ENCODE measurements at regions not wholly inside any gene's neighbourhood (a gene's known extent, or its start where the extent isn't known, plus 50 kb on each side); places are given as distances from the start of the nearest gene placed in this dataset.

DNA sequence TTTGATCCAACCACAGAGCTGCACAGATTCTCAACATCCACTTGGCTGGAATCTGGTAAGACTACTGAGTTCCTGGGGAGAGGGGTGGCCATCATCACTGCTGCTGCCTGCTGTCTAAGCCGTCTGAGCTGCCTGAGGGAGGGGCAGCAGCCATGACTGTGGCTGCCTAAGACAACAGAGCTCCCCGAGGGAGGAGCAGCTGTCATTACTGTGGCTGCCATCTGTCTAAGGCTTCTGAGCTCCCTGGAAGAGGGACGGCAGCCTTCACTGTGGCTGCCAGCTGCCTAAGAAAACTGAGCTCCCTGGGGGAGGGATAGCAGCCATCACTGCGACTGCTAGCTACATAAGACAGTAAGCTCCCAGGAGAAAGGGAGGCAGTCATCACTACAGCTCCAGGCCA lies 584.4 kb downstream of the NR4A2 start:
- Histone ChIP-seq H3K79me1 (ENCODE audit: low read depth, low read length) (no peaks in the 10 kb centered on the region), H2BK120ac (ENCODE audit: low read depth, low read length) (no peak overlapping the region), H2AFZ (ENCODE audit: low read length) (peak overlapping the region; percentile 40), H3K9ac (ENCODE audit: low read depth, low read length, poor library complexity) (no peak overlapping the region), H3K9me3 (replicated peaks in 1 of 2; ENCODE audit: control insufficient read depth in 2 of 2, insufficient read depth in 1 of 2, low read depth in 1 of 2, low read length in 2 of 2) (no peaks in the 10 kb centered on the region), H3K27ac (replicated peaks; ENCODE audit: low read length) (no peak overlapping the region), H2BK12ac (ENCODE audit: low read length) (no peak overlapping the region), H3K4me3 (ENCODE audit: low read length in 2 of 2) (no peak overlapping the region), H3K27me3 (ENCODE audit: control insufficient read depth in 3 of 3, insufficient read depth in 3 of 3, low read depth in 1 of 3, low read length in 3 of 3) (no peaks in the 10 kb centered on the region), H3K4me1 (ENCODE audit: control insufficient read depth in 2 of 2, insufficient read depth in 1 of 2, low read depth in 1 of 2, low read length in 2 of 2) (no peaks in the 10 kb centered on the region), H3K18ac (ENCODE audit: low read length) (peak overlapping the region; percentile 7), H4K91ac (ENCODE audit: low read depth, low read length, poor library complexity) (no peak overlapping the region), H3K23ac (ENCODE audit: low read depth, low read length, poor library complexity) (no peak overlapping the region), H3K4ac (ENCODE audit: low read length) (no peak overlapping the region), H2BK5ac (ENCODE audit: low read length) (peak overlapping the region; percentile 32), H3K14ac (ENCODE audit: low read length) (no peak overlapping the region), H2AK5ac (ENCODE audit: low read depth, low read length) (no peak overlapping the region), H3K4me2 (ENCODE audit: insufficient read depth, low read length, poor library complexity, severe bottlenecking) (no peak overlapping the region), H2BK15ac (ENCODE audit: low read length) (no peak overlapping the region), H3K36me3 (replicated peaks in 1 of 2; ENCODE audit: control insufficient read depth in 2 of 2, insufficient read depth in 2 of 2, low read length in 2 of 2) (no peaks in the 10 kb centered on the region), H4K8ac (ENCODE audit: low read depth, low read length) (no peak overlapping the region)
- no CpG with 5 or more reads among the region's 4 CpGs for WGBS, 2 donors (ENCODE audit: extremely low coverage in 2 of 2, insufficient read length in 2 of 2, insufficient replicate concordance in 1 of 2)
- no peak for DNase-seq (ENCODE audit: low spot score)

DNA sequence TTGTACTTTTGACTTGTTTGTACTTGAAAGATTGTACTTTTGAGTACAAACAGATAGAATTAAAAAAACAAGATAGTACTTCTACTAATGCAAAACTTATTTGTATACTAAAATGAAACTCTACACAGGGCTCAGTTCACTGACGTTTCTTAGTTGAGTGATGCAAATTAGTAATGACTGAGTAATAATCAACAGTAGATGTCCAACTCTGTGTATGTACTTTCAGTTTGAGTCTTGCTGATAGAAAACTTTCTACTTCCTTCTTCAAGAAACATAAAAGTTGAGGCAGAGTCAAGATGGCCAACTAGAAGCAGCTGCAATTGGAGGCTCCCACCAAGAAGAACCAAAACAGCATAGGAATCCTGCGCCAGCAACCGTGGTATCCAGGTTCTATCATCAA lies 585.0 kb downstream of the NR4A2 start:
- no CpG with 5 or more reads among the region's 3 CpGs for WGBS, 2 donors (ENCODE audit: extremely low coverage in 2 of 2, insufficient read length in 2 of 2, insufficient replicate concordance in 1 of 2)
- H3K14ac ChIP-seq (ENCODE audit: low read length): no peak overlapping the region
- no peak overlapping the region for H3K23ac ChIP-seq (ENCODE audit: low read depth, low read length, poor library complexity)
- H3K27ac ChIP-seq (replicated peaks; ENCODE audit: low read length): no peak overlapping the region
- no peak overlapping the region for H3K4me2 ChIP-seq (ENCODE audit: insufficient read depth, low read length, poor library complexity, severe bottlenecking)
- no peak overlapping the region for H3K18ac ChIP-seq (ENCODE audit: low read length)
- no peaks in the 10 kb centered on the region for H3K79me1 ChIP-seq (ENCODE audit: low read depth, low read length)
- H2BK12ac ChIP-seq (ENCODE audit: low read length): no peak overlapping the region
- no peak overlapping the region for H2BK5ac ChIP-seq (ENCODE audit: low read length)
- H2BK15ac ChIP-seq (ENCODE audit: low read length): no peak overlapping the region
- no peak overlapping the region for H2BK120ac ChIP-seq (ENCODE audit: low read depth, low read length)
- H4K8ac ChIP-seq (ENCODE audit: low read depth, low read length): no peak overlapping the region
- no peaks in the 10 kb centered on the region for H3K4me1 ChIP-seq (ENCODE audit: control insufficient read depth in 2 of 2, insufficient read depth in 1 of 2, low read depth in 1 of 2, low read length in 2 of 2)
- no peaks in the 10 kb centered on the region for H3K36me3 ChIP-seq (replicated peaks in 1 of 2; ENCODE audit: control insufficient read depth in 2 of 2, insufficient read depth in 2 of 2, low read length in 2 of 2)
- H4K91ac ChIP-seq (ENCODE audit: low read depth, low read length, poor library complexity): no peak overlapping the region
- no peak overlapping the region for H2AFZ ChIP-seq (ENCODE audit: low read length)
- no peak overlapping the region for H3K9ac ChIP-seq (ENCODE audit: low read depth, low read length, poor library complexity)
- no peaks in the 10 kb centered on the region for H3K9me3 ChIP-seq (replicated peaks in 1 of 2; ENCODE audit: control insufficient read depth in 2 of 2, insufficient read depth in 1 of 2, low read depth in 1 of 2, low read length in 2 of 2)
- no peak overlapping the region for H3K4me3 ChIP-seq (ENCODE audit: low read length in 2 of 2)
- H3K4ac ChIP-seq (ENCODE audit: low read length): no peak overlapping the region
- no peak overlapping the region for H2AK5ac ChIP-seq (ENCODE audit: low read depth, low read length)
- H3K27me3 ChIP-seq (ENCODE audit: control insufficient read depth in 3 of 3, insufficient read depth in 3 of 3, low read depth in 1 of 3, low read length in 3 of 3): no peaks in the 10 kb centered on the region
- no peak for DNase-seq (ENCODE audit: low spot score)

DNA sequence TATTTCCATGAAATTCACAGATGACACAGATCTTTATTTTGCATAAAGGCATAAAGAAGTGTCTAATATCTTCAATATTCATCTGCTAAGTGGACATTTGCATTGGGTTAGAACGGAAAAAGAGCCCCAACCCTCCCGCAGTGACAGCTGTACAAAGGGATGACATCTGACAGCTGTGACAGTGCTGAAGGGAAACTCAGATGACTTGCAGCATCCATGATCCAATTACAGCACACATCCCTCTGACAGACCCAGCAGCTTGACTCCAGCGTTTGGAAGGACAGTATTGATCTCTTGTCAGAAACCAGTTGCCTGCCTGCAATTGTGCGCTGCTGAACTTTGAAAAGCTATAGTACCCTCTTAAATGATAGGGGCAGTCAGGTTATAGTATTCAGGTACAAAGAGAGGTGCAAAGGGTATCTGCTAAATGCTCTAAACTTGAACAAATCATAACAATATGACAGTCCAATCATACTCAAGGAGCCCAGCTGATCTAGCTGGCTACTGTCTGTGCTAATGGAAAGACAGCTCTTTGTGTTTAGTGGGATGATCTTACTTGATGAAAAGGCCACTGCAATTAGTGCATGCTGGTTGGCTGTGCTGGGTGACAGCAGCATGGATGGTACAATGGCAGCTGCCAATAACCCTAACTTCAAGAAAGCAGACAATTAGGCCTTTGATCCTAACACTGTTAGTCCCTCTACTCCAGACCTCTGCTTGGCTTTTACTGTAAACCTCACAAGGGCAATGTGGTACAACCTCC lies 599.2 kb downstream of the NR4A2 start:
- no CpG with 5 or more reads among the region's 4 CpGs for WGBS, 2 donors (ENCODE audit: extremely low coverage in 2 of 2, insufficient read length in 2 of 2, insufficient replicate concordance in 1 of 2)
- Histone ChIP-seq H2BK15ac (ENCODE audit: low read length) (no peak overlapping the region), H2BK12ac (ENCODE audit: low read length) (no peak overlapping the region), H3K18ac (ENCODE audit: low read length) (no peak overlapping the region), H4K91ac (ENCODE audit: low read depth, low read length, poor library complexity) (no peak overlapping the region), H3K79me1 (ENCODE audit: low read depth, low read length) (no peaks in the 10 kb centered on the region), H3K4me2 (ENCODE audit: insufficient read depth, low read length, poor library complexity, severe bottlenecking) (no peak overlapping the region), H3K9me3 (replicated peaks in 1 of 2; ENCODE audit: control insufficient read depth in 2 of 2, insufficient read depth in 1 of 2, low read depth in 1 of 2, low read length in 2 of 2) (no peaks in the 10 kb centered on the region), H4K8ac (ENCODE audit: low read depth, low read length) (no peak overlapping the region), H2AFZ (ENCODE audit: low read length) (no peak overlapping the region), H2AK5ac (ENCODE audit: low read depth, low read length) (no peak overlapping the region), H3K27me3 (ENCODE audit: control insufficient read depth in 3 of 3, insufficient read depth in 3 of 3, low read depth in 1 of 3, low read length in 3 of 3) (no peaks in the 10 kb centered on the region), H3K9ac (ENCODE audit: low read depth, low read length, poor library complexity) (no peak overlapping the region), H3K14ac (ENCODE audit: low read length) (no peak overlapping the region), H3K23ac (ENCODE audit: low read depth, low read length, poor library complexity) (no peak overlapping the region), H3K4ac (ENCODE audit: low read length) (no peak overlapping the region), H3K27ac (replicated peaks; ENCODE audit: low read length) (no peak overlapping the region), H3K4me1 (ENCODE audit: control insufficient read depth in 2 of 2, insufficient read depth in 1 of 2, low read depth in 1 of 2, low read length in 2 of 2) (peaks cover 4 to 5% of the 10 kb centered on the region in 2 donors), H2BK120ac (ENCODE audit: low read depth, low read length) (no peak overlapping the region), H2BK5ac (ENCODE audit: low read length) (no peak overlapping the region), H3K4me3 (ENCODE audit: low read length in 2 of 2) (no peak overlapping the region), H3K36me3 (replicated peaks in 1 of 2; ENCODE audit: control insufficient read depth in 2 of 2, insufficient read depth in 2 of 2, low read length in 2 of 2) (no peaks in the 10 kb centered on the region)
- DNase-seq (ENCODE audit: low spot score): no peak

DNA sequence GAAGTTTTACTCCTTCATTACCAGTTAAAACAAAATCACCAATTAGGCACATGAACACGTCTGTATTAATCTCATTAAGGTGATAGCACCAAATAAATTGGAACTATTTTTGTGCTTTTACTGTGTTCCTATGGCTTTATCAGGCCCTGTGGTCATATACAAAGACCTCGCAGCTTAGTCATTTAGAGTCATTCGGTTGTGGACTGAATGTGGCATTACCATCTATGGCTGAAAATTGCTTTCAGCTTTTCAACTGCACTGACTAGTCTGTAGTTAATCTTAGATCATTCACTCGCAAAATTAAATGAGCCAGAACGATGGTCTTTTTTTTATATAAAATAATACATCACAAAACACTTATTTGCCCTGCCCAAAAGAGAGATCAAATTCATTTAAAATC lies 601.7 kb downstream of the NR4A2 start:
- DNase-seq (ENCODE audit: low spot score): no peak
- H3K79me1 ChIP-seq (ENCODE audit: low read depth, low read length): no peaks in the 10 kb centered on the region
- H2BK12ac ChIP-seq (ENCODE audit: low read length): no peak overlapping the region
- no CpG with 5 or more reads among the region's 5 CpGs for WGBS, 2 donors (ENCODE audit: extremely low coverage in 2 of 2, insufficient read length in 2 of 2, insufficient replicate concordance in 1 of 2)
- no peak overlapping the region for H2BK5ac ChIP-seq (ENCODE audit: low read length)
- no peak overlapping the region for H2AK5ac ChIP-seq (ENCODE audit: low read depth, low read length)
- H3K27me3 ChIP-seq (ENCODE audit: control insufficient read depth in 3 of 3, insufficient read depth in 3 of 3, low read depth in 1 of 3, low read length in 3 of 3): no peaks in the 10 kb centered on the region
- no peak overlapping the region for H3K9ac ChIP-seq (ENCODE audit: low read depth, low read length, poor library complexity)
- no peak overlapping the region for H4K91ac ChIP-seq (ENCODE audit: low read depth, low read length, poor library complexity)
- H3K4me3 ChIP-seq (ENCODE audit: low read length in 2 of 2): no peak overlapping the region
- no peak overlapping the region for H3K4ac ChIP-seq (ENCODE audit: low read length)
- H2AFZ ChIP-seq (ENCODE audit: low read length): no peak overlapping the region
- no peak overlapping the region for H2BK15ac ChIP-seq (ENCODE audit: low read length)
- no peak overlapping the region for H3K18ac ChIP-seq (ENCODE audit: low read length)
- peaks cover 4 to 5% of the 10 kb centered on the region in 2 donors for H3K4me1 ChIP-seq (ENCODE audit: control insufficient read depth in 2 of 2, insufficient read depth in 1 of 2, low read depth in 1 of 2, low read length in 2 of 2)
- no peak overlapping the region for H3K14ac ChIP-seq (ENCODE audit: low read length)
- no peak overlapping the region for H3K27ac ChIP-seq (replicated peaks; ENCODE audit: low read length)
- no peak overlapping the region for H3K23ac ChIP-seq (ENCODE audit: low read depth, low read length, poor library complexity)
- no peak overlapping the region for H2BK120ac ChIP-seq (ENCODE audit: low read depth, low read length)
- H4K8ac ChIP-seq (ENCODE audit: low read depth, low read length): no peak overlapping the region
- H3K9me3 ChIP-seq (replicated peaks in 1 of 2; ENCODE audit: control insufficient read depth in 2 of 2, insufficient read depth in 1 of 2, low read depth in 1 of 2, low read length in 2 of 2): no peaks in the 10 kb centered on the region
- no peak overlapping the region for H3K4me2 ChIP-seq (ENCODE audit: insufficient read depth, low read length, poor library complexity, severe bottlenecking)
- H3K36me3 ChIP-seq (replicated peaks in 1 of 2; ENCODE audit: control insufficient read depth in 2 of 2, insufficient read depth in 2 of 2, low read length in 2 of 2): no peaks in the 10 kb centered on the region

Data from neuronal stem cell (in vitro differentiated cells).